NCI-H1417 treated with DMSO at 0.1 percent for 48 hours (cell line): ENCODE measurements at regions not wholly inside any gene's neighbourhood (a gene's known extent, or its start where the extent isn't known, plus 50 kb on each side); places are given as distances from the start of the nearest gene placed in this dataset.
"Not testable (repeated sequence)": the region's sequence is repeated elsewhere in the genome, so short reads cannot be mapped to it uniquely, and the experiment has no call there.

Source experiments
- DNase-seq: peaks from one replicate; lab custom pipeline; 2025; lab: John Stamatoyannopoulos, UW

- DNase-seq, result no peak
Measured at GRCh38 chr20:61096463-61096862, 155.6 kb upstream of the CDH4 start.

GRCh38 chr20:61099806-61100205 is 152.3 kb upstream of the CDH4 start:
- DNase-seq, result no peak

- no peak for DNase-seq
Measured at GRCh38 chr20:61100489-61100888, 151.6 kb upstream of the CDH4 start.

DNA sequence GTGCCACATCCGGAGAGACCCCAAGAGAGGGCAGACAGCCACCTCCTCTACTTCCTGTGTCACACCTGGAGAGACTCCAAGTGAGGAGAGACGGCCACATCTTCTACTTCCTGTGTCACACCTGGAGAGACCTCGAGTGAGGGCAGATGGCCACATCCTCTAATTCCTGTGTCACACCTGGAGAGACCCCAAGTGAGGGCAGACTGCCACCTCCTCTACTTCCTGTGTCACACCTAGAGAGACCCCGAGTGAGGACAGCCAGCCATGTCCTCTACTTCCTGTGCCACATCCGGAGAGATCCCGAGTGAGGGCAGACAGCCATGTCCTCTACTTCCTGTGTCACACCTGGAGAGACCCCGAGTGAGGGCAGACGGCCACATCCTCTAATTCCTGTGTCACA is 150.7 kb upstream of the CDH4 start:
- not testable (repeated sequence) for DNase-seq

DNA sequence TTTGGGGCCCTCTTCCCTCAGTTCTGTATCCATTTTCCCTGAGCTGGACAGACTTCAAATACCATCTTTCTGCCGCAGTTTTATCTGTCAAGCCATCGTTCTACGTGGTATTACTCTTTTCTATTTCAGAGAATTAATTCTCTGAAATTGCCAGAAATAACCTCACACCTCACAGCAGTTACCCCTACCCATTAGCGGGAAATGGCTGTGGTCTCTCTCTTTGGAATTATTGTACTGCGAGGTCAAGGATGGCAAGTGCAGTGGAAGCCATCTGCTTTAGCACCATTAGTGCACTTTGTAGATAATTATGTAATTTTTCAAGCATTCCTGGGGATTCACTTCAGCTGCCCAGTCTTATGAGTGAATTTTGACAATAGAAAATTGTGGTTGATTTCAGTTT is 147.8 kb upstream of the CDH4 start:
- DNase-seq, result no peak

GRCh38 chr20:61105395-61105794 is 146.7 kb upstream of the CDH4 start:
- DNase-seq, result no peak

DNA sequence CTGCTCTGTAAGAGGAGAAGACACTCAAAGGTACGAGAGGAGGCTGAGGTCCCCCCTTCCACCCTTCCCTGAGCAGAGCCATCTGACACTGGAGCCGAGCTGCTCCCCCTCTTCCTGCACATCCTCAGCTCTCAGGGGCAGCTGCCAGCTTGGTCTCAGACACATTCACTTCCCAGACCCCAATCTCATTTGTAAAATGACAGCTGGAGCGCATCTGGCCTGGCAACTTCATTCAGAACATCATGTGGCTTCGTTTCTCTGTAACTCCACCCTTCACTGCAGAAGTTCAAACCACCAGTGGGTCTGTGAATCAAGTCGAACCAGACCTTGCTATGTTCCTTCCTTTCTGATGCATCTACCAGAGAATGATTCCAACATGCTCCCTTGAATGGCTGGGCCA is 145.6 kb upstream of the CDH4 start:
- DNase-seq, result no peak

DNA sequence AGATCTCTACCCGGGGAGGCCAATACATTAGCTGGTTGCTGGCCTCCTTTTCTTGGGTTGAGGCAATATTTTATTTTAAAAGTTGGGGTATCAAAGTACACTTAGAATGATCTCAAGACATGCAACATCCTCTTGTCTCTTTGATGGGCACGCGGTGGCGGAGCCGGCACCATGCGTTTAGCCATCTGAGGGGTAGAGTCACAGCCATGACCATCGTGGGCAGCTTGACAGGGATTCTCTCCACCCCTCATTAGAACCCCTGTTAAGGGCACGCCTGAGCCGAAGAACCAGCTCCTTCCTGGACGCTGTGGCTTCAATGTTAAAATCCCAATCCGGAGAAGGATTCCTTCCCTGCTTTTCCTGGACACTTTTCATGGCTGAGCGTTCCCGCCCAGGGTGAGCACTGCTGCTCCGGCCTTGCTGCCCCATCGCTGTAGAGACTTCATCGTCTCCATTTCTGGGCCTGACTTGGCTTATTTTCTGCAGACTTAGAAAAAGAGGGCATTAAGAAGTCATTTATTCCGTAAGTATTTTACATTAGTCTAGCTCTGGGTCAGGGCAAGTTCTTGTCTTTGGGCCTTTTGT is 142.7 kb upstream of the CDH4 start:
- DNase-seq, result no peak

GRCh38 chr20:61112515-61112914 is 139.5 kb upstream of the CDH4 start:
- no peak for DNase-seq

GRCh38 chr20:61113731-61114130 is 138.3 kb upstream of the CDH4 start:
- DNase-seq, result no peak

DNA sequence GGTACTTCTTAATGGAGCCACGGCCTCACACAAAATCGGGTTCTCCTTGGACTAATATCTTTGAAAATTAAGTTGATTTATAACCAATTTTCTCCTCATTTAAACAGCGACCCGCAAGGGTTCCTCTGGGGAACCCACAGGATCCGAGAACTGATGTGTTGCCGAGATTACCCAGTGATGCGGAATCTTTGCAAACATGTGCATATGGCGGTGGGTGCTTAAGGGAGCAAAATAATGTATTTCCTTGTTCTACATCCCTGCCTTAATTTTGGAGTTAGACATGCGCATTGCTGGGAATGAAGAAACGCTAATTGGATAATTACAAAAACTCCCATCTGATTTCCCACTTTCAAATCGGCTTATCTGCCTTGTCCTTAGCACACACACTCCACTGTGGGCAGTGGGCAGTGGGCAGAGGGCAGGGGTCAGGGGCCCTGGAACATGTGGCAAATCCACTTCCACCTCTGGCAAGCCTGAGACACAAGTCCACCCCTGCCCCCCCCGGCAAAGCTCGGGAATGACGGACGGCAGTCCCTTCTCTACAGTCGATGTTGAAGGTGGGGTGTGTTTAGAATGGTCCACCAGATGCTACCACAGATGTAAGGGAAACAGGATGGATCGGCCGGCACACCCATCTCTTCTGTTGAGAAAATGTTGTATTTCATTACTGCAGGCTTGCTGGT is 137.4 kb upstream of the CDH4 start:
- no peak for DNase-seq

- DNase-seq, result no peak
Measured at GRCh38 chr20:61115364-61116065, 136.5 kb upstream of the CDH4 start.

- no peak for DNase-seq
Measured at GRCh38 chr20:61117725-61118124, 134.3 kb upstream of the CDH4 start.

GRCh38 chr20:61118429-61119224 is 133.4 kb upstream of the CDH4 start:
- DNase-seq, result no peak

DNA sequence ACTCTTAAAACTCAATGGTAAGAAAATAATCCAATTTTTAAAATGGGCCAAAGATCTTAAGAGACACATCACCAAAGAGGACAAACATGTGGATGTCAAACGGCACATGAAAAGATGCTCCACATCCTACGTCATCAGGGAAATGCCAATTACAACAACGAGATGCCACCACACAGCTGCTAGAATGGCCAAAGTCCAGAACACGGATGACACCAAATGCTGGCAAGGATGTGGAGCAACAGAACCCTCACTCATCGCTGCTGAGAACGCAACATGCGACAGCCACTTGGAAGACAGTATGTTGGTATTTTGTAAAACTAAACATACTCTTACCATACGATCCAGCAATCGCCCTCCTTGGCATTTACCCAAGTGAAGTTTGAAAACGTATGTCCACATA is 132.8 kb upstream of the CDH4 start:
- DNase-seq, result no peak

DNA sequence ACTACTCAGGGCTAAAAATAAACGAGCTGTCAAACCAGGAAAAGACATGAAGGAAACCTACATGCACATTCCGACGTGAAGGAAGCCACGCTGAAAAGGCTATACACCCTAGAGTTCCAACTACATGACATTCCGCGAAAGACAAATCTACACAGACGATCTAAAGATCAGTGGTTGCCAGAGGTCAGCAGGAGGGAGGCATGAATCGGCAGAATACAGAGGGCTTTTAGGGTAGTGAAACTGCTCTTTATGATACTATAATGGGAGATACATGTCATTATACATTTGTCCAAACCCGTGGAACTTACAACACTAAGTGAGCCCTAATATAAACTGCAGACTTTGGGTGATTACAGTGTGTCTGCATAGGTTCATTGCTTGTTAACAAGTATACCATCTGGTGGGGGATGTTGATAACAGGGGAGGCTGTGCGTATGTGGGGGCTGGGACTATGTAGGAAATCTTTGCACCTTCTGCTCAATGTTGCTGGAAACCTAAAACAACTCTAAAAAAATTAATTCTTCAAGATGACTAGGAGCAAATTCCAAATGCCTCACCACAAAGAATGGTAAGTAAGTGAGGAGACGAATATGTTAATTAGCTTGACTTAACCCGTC is 132.2 kb upstream of the CDH4 start:
- no peak for DNase-seq

DNA sequence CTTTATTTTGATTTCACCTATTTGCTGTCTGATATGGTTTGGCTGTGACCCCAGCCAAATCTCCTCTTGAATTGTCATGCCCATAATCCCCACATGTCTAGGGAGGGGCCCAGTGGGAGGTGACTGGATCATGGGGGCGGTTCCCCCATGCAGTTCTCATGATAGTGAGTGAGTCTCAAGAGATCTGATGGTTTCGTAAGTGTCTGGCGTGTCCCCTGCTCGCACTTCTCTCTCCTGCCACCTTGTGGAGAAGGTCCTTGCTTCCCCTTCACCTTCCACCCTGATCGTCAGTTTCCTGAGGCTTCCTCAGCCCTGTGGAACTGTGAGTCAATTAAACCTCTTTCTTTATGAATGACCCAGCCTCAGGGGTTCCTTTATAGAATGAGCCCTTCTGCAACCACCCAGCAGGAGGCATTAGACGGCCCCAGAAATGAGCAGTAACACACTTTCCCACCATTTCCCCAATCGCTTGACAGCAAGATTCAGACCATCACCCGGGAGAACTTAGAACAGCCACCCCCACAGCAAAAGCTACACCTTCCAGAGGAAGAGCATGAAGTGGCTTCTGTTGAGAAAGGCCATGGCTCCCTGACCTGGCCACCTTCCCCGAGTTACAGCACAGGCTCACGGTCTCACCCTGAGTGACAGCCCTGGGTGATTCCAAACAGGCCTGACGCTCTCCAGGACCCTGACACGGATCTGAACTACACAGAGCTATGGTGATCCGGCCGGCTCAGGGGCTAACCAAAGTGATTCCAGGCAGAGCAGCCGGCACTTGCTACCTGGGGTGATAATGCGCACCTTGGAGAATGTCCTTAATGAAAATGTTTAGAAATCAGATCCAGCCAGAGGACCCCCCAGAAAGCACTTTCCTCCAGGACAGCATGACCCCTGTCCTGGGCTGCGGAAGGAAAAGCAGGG is 131.2 kb upstream of the CDH4 start:
- DNase-seq, result peak; percentile 64

- DNase-seq, result no peak
Measured at GRCh38 chr20:61121661-61122060, 130.4 kb upstream of the CDH4 start.

- no peak for DNase-seq
Measured at GRCh38 chr20:61123286-61123685, 128.8 kb upstream of the CDH4 start.

DNA sequence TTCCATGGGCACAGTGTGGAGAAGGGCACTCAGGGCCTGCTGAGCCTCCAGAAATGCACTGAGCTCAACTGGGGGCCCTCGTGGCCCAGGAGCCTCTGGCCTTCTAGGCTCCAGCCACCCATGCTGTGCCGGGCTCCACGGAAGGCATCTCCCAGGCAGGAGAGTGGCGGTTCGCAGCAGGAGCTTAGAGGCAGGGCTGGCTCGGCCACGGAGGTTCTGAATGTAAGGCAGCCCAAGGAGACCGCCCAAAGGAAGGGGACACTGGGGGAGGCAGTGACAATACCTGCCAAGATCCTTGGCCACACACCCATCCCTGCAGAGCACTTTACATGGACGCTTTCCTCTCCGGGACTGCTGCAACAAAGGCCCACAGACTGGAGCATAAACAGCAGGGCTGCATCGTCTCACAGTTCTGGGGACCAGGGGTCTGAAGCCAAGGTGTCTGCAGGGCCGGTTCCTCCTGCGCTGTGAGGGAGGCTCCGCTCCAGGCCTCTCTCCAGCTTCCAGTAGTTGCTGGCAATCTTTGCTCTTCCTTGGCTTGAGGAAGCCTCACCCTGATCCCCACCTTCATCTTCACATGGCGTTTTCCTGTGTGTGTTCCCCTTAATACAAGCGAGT is 128.2 kb upstream of the CDH4 start:
- DNase-seq, result no peak

GRCh38 chr20:61125076-61125475 is 127.0 kb upstream of the CDH4 start:
- no peak for DNase-seq
